T-helper 2 cell treated with Interferon-gamma antibody and Interleukin-4, amounts not matched to agents 100 ng/mL and 5 ng/mL, for 36 hours (primary cell): ENCODE measurements at regions not wholly inside any gene's neighbourhood (a gene's known extent, or its start where the extent isn't known, plus 50 kb on each side); places are given as distances from the start of the nearest gene placed in this dataset.

Source experiments
- intact Hi-C: fragments of 100-400 bp; cut with micrococcal nuclease; formaldehyde crosslinking; loops from one replicate; pipeline ENCODE4 v1.15.1; 2023

DNA sequence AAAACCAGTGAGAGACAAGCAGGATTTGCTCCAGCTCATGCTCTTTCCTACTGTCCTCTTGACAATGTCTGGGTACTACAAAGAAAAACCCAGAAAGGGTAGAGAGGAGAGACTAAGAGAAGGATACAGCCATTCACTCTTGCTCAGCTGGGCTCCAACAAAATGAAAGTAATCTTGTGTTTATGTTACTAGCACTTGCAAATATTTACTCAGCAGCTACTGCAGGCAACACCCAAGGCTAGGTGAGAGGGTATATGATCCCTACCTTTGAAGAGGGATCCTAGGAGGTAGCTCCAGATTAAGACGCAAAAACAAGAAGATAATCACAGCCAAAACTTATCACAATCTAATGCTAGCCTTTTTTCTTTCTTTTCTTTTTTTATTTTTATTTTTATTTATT is 329.6 kb upstream of the ACVR2A start:
- intact Hi-C loops: no loop called here

DNA sequence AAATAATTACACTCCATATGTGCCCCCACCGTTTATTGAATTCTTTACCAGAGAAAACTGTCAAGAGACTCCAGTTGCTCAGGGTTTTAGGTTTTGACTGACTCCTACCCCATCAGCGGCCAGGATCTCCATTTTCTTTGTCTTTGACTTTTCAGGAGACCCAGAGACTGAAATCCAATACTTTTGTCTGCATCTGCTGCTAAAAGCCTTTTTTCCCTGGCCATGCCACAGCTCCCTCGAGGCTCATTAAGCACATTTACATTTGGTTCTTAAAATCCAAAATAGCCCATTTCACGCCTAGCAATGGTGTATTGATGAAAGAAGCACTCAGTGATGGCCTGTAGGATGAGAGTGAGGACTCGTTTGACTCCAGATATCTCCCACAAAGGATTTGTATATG is 332.6 kb upstream of the ACVR2A start:
- intact Hi-C loops: no loop called here

DNA sequence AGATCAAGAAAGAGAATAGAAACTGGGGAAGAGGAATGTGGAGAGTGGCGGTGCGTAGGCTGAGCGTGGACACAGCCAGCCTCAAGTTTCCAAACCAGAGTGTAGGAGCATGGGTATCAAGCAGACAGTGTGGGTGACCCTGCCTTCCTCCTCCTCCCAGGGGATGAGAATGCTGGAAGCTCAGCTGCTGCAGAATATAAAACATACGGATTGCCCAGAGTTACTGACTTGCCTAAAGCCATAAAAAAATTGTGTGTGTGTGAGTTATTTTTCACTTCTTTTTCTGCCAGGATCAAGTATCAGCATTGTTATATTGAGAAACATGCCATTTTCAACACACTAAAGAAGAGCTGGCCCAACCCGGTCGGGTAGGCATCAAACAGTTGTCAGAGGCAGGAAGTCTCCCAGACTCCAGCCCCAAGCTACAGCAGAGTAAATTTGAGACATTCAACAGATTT is 333.3 kb upstream of the ACVR2A start:
- intact Hi-C loops: no loop called here

DNA sequence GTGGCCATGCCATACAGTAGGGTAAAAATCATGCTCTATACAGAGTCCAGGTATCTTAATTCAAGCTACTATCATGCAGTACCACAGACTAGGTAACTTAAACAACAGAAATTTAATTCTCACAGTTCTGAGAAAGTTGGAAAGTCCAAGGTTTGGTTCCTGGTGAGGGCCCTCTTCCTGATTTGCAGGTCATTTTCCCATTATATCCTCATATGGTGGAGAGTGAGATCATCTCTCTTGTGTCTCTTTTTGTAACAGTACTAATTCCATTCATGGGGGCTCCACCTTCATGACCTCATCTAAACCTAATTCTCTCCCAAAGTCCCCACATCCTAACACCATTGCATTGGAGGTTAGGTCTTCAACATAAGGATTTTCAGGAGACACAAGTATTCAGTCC is 335.0 kb upstream of the ACVR2A start:
- intact Hi-C loops: no loop called here

DNA sequence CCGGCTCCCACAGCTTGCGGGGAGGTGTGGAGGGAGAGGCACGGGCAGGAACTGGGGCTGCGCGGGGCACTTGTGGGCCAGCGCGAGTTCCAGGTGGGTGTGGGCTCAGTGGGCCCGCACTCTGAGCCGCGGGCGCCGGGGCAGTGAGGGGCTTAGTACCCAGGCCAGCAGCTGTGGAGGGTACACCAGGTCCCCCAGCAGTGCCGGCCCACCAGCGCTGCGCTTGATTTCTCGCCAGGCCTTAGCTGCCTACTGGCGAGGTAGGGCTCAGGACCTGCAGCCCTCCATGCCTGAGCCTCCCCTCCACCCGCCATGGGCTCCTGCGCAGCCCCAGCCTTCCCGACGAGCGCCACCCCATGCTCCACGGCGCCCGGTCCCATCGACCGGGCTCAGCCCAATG is 337.9 kb upstream of the ACVR2A start:
- intact Hi-C loops: no loop called here

DNA sequence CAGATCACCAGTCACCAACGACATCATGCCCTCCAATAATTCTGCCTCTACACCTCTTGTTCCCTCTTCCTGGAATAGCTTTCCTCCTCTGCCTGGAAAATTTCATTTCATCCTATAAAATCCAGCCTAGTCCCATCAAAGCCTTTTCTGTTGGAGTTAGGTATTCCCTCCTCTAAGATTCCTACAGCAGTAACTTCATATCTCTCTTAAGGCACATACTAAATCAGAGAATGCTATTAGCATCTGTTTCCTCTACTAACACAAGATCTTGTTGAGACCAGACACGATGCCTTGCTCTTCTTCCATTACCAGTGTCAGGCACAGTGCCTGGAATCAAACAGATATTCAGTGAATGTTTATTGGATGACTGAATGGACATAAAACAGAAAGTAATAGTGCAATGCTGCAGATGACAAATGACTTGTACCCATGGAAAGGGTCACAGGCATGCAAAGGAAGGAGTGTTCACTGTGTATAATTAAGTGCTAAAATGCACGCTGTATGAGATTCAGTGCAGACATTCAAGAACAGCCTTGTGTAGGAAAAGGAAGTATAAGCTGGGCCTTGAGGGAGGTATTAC is 342.0 kb upstream of the ACVR2A start:
- intact Hi-C loops: no loop called here

DNA sequence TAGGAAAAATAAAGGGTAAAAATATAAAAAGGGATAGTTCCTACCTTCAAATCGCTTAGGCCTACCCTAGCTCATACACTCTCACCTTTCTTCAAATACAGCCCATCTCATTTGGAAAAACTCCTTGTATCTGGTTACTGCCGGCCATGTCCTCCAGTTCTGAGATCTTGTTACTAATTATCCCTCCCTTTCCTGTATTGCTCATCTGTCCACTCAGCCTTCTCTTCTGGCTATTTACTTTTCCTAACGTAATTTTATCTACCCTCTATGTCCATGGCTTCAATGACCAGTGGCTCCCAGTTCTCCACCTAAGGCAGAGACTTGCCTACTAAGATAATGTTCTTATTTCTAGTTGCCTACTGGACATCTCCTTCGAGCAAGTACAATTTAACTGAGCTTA is 342.9 kb upstream of the ACVR2A start:
- intact Hi-C loops: loop anchor here (2.0 kb wide), 5 partner anchors 53 to 519 kb away; partner anchors contain the start of genes ACVR2A, MBD5 and ORC4

DNA sequence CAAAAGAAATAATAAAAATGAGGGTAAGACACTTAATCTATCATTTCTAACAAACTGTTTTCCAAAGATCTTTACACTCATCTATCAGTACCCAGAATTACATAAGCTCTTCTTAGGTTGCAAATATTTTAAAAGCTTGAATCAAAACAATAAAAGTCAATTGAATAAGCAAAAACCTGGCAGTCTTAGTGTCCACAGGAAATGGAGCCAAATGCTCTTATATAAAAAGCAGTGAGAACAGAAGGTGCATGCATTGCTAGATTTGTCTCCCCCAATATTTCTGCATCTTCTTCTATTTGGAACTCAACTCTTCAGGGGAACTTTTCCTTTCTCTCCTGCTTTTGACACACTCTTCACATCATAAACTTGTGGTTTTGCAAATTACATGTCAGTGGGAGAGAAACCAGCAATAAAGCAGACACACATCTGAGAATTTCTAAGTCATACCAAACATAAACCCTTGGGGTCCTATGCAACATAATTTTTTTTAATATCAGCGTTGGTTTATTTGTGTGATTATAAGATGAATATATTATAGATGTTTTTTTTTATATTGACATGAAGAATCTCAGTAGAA is 343.9 kb upstream of the ACVR2A start:
- intact Hi-C loops: loop anchor here (1.0 to 2.0 kb wide), 8 partner anchors 11 to 520 kb away; partner anchors contain the start of genes ACVR2A, MBD5 and ORC4

DNA sequence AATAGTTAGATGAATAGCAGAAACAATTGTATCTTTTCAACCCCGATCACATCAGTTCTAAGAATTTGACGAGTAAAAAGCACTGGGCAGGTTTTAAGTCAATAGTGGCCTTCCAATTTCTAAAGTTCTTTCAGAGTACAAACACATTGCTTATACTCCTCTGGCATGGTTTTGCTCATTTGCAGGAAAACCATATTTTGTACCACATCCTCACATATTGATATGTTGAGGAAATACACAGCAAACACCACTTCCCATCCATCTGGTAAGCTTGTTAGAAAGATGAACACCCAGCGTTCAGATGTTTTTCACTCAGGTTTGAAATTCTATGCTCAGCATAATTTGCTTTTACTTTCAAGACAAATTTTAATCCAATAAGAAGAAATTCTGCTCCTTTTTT is 344.6 kb upstream of the ACVR2A start:
- intact Hi-C loops: loop anchor here (1.0 to 2.0 kb wide), 8 partner anchors 10 to 521 kb away; partner anchors contain the start of genes ACVR2A, MBD5 and ORC4

DNA sequence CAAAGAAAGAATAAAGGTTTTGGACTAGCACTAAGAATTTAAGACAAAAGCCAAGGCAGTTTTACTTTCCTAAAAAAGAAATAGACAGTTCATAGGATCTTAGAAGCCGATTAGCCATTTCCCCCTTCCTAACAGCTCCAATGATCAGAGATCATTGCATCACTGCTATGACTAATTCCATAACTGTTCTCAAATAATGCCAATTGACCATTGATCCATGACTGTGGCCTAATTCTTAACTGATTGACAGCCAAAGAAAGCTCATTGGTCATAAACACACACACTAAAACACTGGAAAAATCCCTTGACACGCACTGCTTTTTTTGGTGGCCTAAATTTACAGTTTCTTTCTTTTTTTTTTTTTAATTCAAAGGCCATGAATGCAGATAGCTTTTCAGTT is 345.0 kb upstream of the ACVR2A start:
- intact Hi-C loops: loop anchor here (1.0 to 10.0 kb wide), 9 partner anchors 9 to 1375 kb away; partner anchors contain the start of genes ACVR2A, KIF5C, MBD5 and ORC4

DNA sequence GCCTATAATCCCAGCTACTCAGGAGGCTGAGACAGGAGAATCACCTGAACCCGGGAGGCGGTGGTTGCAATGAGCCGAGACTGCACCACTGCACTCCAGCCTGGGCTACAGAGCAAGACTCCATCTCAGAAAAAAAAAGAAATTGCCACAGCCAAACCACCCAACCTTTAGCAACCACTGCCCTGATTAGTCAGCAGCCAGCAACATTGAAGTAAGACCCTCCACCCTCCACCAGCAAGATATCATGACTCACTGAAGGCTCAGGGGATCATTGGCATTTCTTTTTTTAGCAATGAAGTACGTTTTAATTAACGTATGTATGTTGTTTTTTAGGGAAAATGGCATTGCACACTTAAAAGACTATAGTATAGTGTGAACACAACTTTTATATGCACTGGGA is 349.1 kb upstream of the ACVR2A start:
- intact Hi-C loops: loop anchor here (10.0 kb wide), 1 partner anchor 1379 kb away; the partner anchor contains the start of gene KIF5C

DNA sequence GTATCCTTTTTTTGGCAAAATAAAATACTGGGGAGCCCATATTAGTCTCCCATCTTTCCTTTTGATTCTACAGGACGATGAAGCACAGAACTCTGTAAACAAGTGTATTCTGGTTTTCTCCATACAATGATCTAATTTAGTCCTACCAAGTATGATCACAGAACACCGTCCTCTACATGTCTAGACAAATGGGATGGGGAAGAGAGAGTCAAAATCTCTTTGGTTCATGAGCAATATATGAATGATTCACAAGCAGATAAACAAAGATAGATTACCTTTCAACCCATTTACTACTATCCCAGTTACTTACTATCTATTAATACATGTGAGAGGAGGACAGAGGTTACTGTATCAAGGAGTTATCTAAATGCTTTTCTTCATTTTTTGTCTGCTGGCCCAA is 352.4 kb upstream of the ACVR2A start:
- intact Hi-C loops: loop anchor here (2.0 to 10.0 kb wide), 2 partner anchors 528 to 1382 kb away; partner anchors contain the start of genes KIF5C, MBD5 and ORC4

DNA sequence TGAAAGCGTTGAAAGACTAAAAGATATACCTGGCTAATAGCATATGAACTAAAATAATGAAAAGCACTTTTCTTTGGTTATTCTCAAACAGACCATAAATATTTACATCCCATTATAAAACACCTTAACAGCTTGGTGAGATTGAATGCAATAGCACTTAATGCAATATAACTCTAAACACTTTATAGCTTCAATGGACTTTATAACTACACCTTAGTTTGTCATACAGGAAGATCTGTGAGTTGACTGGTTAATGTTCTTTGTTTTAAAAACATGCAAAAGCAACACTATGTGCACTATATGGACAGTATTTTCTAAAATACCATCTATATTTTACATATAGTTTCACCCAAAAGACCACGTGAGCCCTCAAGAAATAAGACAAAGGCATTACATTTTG is 353.3 kb upstream of the ACVR2A start:
- intact Hi-C loops: loop anchor here (2.0 to 10.0 kb wide), 2 partner anchors 43 to 1383 kb away; partner anchors contain the start of gene KIF5C

DNA sequence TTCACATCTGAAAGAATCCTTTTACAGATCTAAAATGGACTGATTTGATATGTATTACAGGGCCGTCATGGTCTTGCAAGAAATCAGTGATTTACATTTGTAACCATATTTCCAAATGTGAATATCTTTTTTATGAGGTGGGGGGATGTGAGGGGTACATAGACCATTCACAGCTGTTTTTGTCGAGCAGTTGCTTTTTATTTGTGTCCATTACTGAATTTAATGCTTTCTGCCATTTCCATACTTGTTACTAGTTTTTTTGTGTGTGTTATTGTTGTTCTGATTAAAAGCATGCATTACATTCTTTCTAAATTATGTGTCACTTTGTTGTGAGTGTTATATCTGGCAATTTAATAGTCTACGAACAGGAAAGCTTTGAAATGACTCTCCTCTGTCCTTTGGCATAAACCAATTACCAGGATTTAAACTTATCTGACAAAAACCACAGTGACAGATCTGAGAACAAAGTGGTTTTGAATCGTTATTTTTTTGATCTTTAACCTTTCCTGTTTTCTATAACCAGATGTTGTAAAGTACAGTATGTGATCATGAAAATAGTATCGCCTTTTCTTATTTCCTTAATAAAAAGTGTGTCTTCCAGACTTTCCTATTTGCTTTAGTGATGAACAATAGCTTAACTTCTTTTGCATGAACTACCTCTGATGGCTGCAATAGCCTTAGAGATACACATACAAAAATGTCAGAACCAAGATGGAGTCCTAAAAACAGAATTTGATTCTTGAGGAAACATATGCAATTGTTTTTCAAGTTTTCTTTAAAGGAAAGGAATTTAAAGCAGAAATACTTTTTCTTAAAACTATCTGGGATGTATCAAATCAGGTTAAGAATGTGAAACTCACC is 354.2 kb upstream of the ACVR2A start:
- intact Hi-C loops: loop anchor here (1.0 to 10.0 kb wide), 3 partner anchors 10 to 1384 kb away; partner anchors contain the start of gene KIF5C

DNA sequence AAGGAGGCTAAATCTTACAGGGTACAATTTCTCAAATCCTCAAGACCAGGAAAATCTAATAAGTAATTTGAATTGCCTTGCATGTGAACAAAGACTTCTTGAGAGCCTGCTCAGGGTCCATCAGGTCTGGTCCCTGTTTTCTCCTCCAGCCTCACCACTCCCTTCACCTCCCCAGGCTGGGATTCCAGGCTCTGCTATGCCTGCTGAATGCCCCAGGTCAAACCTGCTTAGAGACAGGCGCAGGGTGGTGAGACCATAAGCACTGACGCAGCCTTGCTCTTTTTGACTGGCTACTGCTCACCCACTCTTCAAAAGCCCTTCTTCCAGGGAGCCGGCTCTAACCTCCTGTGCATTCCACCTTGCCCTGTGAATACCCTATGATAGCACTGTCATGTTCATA is 356.4 kb upstream of the ACVR2A start:
- intact Hi-C loops: no loop called here

DNA sequence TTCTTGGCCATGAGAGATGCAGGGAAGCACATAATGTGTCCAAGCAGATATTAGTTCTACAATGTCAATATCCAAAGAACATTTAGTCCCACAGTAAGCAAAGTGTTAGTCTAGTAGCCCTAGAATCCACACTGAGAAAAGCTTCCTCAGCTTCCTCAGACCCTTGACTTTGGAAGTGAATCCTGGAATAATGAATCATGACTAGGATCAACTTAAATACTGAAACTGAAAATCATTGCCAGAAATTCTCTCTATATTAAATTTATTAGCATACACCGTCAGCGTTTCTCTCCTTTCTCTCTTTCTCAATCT is 356.9 kb upstream of the ACVR2A start:
- intact Hi-C loops: no loop called here

DNA sequence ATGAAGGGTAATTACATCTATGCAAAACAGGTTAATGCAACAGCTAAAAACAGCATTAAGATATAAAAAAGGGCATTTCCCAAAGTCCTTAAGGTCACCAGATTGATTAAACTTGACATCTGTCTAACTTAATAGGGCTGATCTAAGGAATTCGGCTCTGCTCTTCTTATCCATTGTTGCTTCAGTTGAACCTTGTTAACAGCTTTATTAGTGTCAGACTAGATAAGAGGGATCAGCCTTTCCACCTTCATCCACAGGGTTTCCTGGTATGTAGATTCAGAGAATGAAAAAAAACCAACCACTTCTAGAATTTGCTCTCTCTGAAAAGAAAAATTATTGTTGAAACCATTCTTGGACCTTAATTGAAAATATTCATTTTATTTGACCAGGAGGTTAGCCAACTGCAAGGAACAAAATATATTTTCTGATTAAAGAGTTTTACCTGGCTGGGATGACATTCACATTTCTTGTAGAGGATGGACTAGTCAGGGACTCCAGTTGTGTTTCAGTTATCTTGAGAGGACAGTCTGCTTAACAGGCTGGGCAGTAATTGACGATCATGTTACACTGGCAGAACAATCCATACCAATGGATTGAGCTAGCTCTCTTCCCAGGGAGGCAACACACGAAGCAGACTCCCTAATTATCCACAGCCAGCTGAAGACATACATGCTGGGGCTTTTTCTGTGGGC is 357.4 kb upstream of the ACVR2A start:
- intact Hi-C loops: no loop called here

DNA sequence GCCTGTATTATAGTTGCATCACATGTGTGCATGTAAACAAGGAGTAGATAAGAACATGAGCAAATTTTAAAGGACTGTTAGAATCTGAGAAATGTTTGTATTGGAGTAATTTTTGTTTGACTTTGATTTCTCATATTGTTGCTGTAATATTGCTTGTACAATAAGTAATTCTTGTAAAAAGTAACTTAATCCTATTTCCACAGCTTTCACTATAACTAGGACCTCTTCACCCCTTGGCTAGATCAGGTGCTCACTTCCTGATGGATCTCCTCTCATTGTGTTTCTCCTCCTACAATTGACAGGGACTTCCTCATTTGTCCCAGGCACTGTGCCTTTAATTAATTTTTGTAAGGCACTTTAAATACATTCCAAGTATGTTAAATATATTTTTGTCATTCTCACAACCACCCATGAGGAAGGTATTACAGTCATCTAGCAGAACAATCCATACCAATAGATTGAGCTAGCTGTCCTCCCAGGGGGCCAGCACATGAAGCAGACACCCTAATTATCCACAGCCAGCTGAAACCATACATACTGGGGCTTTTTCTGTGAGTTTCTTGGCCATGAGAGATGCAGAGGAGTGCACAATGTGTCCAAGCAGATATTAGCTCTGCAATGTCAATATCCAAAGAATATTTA is 359.5 kb upstream of the ACVR2A start:
- intact Hi-C loops: no loop called here

DNA sequence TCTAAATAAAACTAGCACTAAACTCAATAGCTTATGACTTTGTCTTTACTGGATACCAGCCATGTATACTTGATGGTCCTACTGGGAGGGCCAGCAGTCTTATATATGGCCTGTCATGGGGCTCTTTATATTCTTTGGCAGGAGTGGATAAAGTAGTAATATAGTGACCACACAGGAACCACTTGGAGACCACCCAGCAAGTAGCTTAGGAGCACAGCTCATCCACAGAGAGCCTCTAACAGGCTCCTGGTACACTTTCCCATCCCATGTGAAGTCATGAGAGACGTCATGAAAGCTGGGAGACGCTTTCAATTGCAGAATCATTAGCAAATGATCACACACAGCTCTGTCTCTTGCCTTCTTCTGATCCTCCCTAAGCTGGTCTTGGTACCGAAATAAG is 360.9 kb upstream of the ACVR2A start:
- intact Hi-C loops: no loop called here

DNA sequence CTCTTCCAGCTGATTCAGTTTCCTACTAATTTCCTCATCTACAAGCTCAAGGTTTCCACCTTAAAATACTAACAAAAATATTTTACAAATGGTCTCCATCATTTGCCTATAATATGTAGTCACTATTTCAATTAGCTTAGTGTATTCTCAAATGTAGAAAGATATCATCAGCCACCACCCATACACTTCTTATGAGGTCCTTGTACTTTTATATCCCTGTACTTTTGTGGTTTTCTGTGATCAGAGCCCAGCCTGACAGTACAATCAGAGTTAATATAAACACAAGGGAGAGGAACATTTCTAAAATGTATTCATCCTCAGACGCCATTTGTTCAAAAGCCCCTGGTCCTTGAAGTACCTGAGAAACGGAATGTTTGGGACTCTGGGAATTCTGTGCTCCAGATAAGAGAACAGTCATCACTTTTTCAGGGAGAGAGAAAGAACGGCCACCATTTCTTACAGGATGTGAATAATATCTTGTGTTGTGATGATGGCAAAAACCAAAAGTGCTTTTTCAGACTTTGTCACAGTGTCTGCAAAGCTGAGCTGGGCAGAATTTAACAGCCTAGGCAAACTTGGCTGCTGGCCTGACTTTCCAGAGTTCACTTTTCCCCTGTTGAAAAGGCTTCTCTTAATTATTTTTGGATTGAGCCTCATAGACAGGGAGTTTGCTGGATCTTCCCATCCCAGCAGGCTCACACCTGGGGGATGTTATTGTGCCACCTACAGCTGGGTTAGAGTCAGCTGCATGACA is 361.7 kb upstream of the ACVR2A start:
- intact Hi-C loops: no loop called here
